ENCODE measurements at regions not wholly inside any gene's neighbourhood (a gene's known extent, or its start where the extent isn't known, plus 50 kb on each side); places are given as distances from the start of the nearest gene placed in this dataset.

DNA sequence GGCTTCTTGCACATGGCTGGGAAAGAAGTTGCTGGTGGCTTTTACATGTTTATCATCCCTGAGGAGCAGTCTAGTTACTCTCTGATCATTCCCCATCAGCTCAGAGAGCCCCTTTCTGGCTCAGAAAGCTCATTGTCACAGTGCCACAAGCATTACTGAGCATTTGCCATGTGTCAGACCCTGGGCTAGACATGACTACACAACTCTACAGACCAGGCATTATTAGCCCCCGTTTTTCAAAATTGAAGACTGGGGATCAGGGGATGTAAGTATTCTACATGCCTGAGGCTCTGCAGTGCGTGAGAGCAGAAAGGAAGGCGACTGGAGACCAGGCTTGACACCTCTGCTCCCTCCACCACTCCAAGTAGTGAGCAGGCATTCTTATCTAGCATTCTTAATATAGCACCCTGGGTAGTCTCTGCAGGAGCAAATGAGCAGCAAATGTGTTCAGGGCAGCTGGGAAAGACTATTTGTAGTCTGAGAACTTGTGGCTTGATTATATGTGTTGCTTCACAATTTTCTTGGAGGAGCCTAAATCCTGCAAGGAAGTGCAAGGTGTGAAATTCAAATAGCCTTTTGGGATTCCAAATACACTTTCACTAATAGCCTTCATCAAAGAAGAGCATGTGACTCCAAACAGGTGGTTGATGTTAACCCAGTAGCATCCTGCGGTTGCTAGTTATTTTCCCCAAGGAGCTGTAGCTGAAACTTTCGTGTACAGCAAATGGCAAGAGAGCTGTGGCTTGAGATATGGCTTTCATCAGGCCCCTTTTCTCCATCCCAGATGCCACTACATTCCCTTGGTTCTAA, 143.2 kb downstream of the DDX1 start:
- TF ChIP-seq, protein P1, sequence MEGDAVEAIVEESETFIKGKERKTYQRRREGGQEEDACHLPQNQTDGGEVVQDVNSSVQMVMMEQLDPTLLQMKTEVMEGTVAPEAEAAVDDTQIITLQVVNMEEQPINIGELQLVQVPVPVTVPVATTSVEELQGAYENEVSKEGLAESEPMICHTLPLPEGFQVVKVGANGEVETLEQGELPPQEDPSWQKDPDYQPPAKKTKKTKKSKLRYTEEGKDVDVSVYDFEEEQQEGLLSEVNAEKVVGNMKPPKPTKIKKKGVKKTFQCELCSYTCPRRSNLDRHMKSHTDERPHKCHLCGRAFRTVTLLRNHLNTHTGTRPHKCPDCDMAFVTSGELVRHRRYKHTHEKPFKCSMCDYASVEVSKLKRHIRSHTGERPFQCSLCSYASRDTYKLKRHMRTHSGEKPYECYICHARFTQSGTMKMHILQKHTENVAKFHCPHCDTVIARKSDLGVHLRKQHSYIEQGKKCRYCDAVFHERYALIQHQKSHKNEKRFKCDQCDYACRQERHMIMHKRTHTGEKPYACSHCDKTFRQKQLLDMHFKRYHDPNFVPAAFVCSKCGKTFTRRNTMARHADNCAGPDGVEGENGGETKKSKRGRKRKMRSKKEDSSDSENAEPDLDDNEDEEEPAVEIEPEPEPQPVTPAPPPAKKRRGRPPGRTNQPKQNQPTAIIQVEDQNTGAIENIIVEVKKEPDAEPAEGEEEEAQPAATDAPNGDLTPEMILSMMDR (IDR thresholded peaks at IDR 0.05): no peak
- no peak for TF ChIP-seq POLR2A (IDR thresholded peaks at IDR 0.05)
- TF ChIP-seq EP300 (IDR thresholded peaks at IDR 0.05): no peak

Measured in sigmoid colon (tissue), 4 donors.